HG03060 (cell line): ENCODE measurements at regions not wholly inside any gene's neighbourhood (a gene's known extent, or its start where the extent isn't known, plus 50 kb on each side); places are given as distances from the start of the nearest gene placed in this dataset.

Experiments
- ATAC-seq: cut with Tn5 transposase; IDR thresholded peaks from one replicate; pipeline ENCODE4 v1.9.1; 2021; ENCODE audit warnings: low read depth, moderate number of reproducible peaks; ENCODE audit not compliant: unreplicated experiment

DNA sequence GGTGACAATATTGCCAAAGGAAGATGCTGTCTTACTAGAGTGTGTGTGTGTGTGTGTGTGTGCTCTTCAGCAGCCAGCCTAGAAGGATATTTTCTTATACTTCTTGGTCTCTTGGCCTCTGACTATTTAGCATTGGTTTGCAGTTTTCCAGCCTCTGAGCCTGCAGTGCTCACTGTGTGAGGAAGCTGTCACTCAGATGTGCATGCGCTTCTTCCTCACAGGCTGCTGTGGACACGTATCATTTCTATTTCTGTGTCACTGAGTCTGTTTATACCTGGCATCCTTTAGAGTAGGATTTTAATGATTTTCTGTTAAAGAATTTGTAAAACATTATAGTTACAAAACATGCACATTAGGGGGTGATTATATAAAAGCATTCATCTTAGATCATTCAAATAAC is 83.3 kb downstream of the ALDH8A1 start:
- ATAC-seq = no peak

DNA sequence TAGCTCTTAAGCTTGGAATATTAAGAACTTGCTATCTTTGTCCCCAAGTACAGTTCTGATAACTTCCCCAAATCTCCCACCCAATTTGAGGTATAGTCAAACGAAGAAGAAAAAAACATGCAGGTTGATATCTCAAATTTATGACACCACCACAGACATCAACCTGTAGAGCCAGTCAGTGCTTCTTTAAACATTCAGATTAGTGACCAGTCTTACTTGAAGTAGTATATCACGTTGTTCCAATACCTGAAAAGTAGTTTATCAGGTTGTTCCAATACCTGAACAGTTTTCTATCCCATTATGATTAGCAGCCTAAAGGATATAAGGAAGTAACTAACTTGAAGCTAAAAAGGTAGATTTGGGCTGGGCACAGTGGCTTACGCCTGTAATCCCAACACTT is 85.3 kb downstream of the ALDH8A1 start:
- no peak for ATAC-seq

- no peak for ATAC-seq
These were observed 86.0 kb downstream of the ALDH8A1 start for GRCh38 chr6:134863763-134864510.

- ATAC-seq = no peak
These were observed 95.5 kb downstream of the ALDH8A1 start for GRCh38 chr6:134854366-134854765.

DNA sequence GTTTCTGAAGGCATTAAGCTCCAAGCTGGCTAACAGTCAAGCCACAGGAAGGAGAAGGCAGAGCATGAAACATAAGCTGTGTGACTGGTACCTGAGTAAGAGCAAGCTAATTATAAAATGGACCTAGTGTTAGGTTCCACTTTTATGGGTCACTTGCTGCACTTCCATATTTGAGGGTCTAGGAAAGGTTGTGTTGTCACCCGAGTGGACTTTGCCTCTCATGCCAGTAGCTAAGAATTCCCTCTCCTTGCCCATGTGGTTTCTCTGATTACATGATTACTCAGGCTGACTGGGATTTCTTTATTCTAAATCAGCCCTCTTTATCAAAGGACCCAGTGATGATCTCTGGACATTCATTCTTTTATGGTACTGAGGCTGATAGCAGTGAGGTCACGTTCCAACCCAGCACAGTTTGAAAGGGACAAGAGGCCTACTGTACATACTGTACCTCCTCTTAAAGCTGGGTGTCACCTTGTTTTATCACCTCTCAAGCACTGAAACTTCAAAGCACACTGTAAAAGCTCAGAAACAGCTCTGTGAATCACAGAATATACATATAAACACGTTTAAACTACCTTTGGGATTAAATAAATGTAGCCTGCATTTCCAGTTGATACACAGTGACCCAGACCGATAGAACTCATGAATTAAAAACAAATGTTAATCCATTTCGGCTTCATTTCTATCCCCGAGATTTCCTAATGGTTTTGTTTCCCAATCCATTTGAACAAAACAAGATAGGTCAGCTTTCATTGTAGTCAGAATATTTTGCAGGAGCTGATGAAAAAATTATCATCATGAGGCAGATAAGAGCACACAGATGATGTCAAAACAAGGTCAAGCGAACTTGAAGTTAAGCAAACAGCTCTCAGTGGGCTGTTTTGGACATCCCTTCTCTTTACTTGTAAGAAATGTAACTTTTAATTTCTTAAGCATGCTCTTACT is 96.5 kb downstream of the ALDH8A1 start:
- no peak for ATAC-seq

DNA sequence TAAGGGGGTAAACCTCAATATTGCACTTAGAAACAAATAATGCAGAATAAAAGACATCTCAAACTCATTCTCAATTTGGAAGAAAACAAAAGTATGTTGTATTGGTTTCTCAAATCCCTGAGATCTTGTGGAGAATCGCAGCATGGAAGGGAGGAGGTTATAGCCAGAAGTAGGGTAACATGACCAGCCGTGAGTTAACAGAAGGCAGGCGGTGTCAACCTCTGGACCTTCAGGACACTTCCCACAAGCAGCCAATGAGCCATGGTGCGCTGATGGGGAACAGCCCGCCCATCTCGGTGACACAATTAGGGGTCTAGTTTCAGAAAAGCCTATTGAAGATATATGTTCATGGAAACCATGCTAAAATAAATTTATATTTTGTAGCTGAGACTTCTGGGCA is 98.4 kb downstream of the ALDH8A1 start:
- ATAC-seq = no peak

- ATAC-seq = no peak
These were observed 99.1 kb downstream of the ALDH8A1 start for GRCh38 chr6:134850721-134851305.

DNA sequence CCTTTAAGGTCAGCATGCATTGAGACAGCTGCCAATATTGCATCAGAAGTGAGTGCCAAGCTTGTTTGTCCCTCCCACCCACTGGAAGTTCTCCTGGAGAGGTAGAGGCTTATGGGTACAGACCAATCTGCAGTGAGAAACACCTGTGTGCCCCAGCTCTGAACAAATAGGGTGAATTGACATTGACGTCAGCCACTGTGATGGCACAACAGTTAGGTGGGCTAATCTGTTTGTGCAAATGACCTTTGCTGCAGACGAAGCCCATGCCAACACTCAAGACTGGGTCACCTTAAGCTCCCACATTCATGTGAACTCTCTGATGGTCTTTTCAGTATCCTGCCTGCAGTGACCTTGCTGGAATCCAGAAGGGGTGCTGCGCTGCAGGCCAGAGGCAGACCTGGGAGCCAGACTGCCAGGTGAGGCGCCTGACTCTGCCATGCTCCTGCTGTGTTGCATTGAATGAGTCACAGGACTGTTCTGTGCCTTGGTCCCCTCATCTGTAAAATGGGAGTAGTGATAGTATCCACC is 99.9 kb downstream of the ALDH8A1 start:
- ATAC-seq = no peak

DNA sequence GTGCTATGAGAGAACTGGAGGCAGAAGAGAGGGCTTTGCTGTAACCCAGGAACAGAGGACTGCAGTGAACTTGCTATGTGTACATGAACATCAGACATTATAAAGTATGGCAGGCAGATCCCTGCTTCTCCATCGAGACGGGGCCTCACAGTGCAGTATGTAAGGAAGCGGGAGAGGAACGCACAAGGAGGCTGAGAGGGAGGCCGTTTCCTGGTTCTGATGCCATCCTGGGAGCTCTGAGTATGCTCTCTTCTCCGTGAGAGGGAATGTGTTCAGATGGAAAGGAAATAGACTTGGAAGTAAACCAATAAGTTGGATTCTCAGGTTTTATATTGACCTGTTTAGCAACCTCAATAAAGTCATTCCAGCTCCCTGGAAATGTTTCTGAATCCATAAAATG is 101.8 kb downstream of the ALDH8A1 start:
- ATAC-seq = no peak

DNA sequence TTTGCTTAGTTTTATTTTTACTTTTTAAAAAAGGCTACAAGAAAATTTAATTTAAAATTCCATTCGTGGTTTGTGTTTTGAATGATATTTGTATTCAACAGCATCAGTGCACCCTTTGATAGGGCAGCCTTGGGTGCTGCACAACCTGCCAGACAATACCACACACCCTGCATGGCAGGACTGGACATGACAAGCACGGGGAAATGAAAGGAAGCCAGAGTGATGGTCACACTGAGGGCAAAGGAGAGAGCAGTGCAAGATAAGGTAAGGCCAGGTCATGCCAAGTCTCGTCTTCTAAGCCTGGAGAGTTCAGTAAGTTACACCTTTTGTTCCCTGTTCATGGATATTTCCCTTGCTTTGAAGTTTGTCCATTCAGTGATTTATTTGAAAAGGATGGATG is 103.0 kb downstream of the ALDH8A1 start:
- no peak for ATAC-seq

DNA sequence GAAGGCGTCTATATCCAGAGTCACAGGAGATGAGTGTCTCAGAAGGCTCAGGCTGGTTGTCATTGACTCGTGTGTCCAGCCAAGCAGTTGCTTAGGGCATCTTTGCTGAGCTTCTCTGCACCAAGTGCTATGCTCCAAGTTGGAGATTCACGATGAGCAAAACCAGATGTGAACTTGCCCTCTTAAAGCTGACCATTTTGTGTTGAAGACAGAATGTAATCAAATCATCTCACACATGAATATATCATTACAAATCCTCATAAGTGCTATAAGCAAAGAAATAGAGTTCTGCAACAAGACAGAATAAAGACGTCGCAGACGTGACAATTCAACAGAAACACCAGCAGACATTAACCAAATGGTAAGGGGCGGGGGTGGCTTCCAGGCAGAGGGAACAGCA is 103.9 kb downstream of the ALDH8A1 start:
- no peak for ATAC-seq

DNA sequence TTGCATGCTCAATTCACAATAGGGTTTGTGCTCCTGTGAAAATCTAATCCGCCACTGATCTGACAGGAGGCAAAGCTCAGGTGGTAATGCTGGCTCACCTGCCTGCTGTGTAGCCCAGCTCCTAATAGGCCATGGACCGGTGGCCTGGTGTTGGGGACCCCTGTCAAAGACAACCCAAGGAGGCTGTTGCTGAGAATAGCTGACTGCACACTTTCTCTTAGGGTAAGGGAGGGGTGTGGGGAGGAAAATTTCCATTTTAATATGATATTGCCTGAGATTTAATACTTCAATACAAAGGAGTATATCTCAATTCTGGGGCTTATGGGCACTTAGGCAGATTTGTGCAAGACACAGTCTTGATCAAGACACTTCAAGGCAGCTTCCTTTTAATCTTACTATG is 105.8 kb downstream of the ALDH8A1 start:
- no peak for ATAC-seq

GRCh38 chr6:134840086-134840867 is 109.6 kb downstream of the ALDH8A1 start:
- ATAC-seq = peak; percentile 59

GRCh38 chr6:134835993-134836392 is 113.9 kb downstream of the ALDH8A1 start:
- ATAC-seq = no peak

- no peak for ATAC-seq
These were observed 119.0 kb downstream of the ALDH8A1 start for GRCh38 chr6:134830940-134831339.

GRCh38 chr6:134830194-134830593 is 119.7 kb downstream of the ALDH8A1 start:
- no peak for ATAC-seq

DNA sequence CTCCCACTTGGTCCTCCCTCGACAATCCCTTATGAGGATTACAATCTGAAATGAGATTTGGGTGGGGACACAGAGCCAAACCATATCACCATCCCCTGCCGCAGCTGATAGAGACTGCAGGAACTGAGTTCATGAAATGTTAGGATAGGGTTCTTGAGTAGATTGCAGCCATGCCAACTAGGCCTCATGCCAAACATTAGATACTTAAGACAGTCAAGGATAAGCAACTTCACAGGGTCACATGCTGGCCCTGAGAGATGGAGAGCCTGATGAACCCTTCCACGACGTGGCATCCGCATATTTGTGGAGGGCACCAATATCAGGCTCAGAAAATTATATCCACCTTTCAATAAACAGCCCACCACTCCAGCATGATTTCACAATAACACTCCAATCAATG is 121.3 kb downstream of the ALDH8A1 start:
- ATAC-seq = no peak

DNA sequence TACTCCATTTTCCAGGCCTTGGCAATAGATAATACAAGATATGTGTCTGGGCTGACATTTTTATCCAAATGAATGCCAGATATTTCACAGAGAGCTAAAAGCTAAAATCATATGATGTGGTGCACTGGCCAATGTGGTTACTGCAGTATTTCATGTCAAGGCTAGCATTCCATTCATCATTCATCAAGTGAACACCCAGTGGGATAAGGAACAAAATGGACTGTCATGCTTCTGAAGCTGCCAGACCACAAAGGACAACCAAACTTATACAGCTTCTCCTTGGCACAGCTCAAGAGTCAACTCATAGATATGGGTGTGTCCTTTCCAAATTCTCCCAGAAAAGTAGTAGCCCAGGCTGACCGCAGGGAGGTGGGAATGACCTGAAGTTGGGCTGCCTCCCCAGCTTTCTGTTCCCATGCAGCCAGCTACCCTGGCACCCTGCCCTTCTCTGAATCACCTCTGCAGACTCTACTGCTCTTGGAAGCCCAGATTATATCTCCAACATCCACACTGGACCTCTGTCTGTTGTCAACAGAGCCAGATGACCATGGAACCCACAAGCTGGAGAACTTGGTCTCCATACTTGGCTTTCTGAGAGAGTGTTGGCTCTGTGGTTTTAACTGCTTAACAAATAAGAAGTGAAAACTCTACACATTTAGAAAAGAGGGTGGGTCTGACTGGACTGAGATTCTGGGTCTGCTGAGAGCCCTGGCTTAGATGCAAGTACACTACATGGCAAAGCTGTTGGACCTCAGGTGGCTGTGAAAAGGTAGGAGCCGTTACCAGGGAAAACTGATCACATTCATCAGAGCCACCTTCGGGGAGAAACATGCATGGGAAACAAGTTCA is 122.8 kb downstream of the ALDH8A1 start:
- ATAC-seq = no peak

GRCh38 chr6:134823710-134824034 is 126.2 kb downstream of the ALDH8A1 start:
- no peak for ATAC-seq
